HuH-7.5 (cell line): ENCODE measurements at regions not wholly inside any gene's neighbourhood (a gene's known extent, or its start where the extent isn't known, plus 50 kb on each side); places are given as distances from the start of the nearest gene placed in this dataset.
"Not testable (repeated sequence)": the region's sequence is repeated elsewhere in the genome, so short reads cannot be mapped to it uniquely, and the experiment has no call there.

Experiments used
- DNase-seq: peaks from one replicate; pipeline ENCODE4 v3.0.0; 2011; ENCODE audit warnings: low spot score

DNA sequence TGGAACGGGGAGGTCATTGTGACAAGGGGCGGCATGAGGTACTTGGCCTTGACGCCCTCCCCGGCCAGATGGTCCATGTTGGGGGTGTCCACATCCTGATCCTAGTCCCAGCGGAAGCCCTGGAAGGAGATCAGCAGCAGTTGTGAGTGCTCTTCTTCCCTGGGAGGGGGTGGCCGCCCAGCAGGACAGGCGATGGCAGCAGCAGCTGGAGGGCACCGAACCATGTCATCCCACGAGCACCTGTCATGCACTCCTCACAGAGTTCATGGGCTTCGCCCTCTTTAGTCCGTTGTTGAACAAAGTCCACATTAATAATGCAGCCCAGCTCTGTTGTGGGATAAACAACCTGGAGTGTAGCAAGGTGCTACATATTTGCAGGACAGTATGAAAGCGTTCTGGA lies 130.7 kb downstream of the UNC93B1 start:
- DNase-seq: not testable (repeated sequence)

DNA sequence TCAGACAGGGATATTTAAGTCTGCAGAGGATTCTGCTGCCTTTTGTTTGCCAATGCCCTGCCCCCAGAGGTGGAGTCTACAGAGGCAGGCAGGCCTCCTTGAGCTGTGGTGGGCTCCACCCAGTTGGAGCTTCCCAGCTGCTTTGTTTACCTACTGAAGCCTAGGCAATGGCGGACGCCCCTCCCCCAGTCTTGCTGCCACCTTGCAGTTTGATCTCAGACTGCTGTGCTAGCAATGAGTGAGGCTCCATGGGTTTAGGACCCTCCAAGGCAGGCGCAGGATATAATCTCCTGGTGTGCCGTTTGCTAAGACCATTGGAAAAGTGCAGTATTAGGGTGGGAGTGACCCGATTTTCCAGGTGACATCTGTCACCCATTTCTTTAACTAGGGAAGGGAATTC lies 132.7 kb downstream of the UNC93B1 start:
- DNase-seq: not testable (repeated sequence)

DNA sequence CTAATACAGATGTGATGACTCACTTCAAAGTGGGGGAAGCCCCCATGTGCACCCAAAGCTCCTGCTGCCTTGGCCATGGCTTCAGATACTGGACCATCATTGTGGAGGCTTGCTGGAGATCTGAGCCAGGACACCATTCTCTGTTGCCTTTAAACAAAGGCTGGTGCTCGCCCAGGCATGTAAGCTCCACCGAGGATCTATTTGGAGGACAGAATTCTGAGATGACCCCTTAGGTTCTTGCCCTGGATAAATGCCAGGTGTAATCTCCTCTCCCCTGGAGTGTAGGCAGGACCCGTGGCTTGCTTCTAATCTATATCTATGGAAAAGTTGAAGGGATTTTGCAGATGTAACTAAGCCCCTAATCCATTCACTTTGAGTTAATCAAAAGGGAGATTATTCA lies 141.0 kb downstream of the UNC93B1 start:
- not testable (repeated sequence) for DNase-seq

DNA sequence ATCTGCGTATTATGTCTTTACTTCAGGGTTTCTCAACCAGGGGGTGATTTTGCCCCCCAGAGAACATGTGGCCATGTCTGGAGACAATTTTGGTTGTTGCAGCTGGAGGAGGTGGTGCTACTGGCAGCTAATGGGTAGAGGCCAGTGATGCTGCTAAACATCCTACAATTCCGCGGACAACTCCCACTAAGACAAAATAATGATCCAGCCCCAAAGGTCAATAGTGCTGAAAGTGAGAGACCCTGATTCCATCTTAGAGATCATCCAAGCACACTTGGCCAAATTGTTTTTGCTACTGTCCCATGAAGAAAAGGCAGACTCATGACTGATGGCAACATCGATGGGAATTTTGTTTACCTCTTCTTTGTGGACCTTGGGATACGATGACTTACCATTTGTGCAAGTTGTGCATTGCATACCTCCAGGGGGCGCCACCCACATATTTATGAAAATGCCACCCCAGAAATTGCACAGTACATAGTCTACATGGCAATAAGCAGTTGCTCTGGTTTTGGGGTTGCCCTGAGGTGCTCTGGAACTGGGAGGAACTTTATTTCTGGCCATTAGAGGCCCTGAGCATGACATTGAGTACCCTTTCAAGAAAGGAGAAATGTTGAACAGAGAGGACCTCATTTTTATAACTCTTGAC lies 144.3 kb downstream of the UNC93B1 start:
- not testable (repeated sequence) for DNase-seq

DNA sequence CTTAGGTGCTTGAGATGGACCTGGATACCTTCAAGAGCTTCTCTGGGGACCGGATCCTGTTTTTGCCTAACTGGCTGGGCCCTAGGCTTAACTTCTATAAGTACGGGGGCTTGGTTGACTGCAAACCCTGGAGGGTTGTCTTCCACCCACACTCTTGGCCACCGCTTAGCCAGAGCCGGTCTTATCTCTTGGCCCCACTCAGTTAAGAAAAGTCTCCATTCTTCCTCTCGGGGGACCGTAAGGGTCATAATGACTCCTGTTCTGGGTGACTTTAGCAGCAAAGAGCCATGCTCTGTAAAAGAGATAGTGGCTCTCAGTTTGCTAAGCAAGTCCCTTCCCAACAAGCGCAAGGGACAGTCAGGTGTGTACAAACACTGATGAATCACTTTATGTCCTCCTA lies 153.2 kb downstream of the UNC93B1 start:
- not testable (repeated sequence) for DNase-seq

DNA sequence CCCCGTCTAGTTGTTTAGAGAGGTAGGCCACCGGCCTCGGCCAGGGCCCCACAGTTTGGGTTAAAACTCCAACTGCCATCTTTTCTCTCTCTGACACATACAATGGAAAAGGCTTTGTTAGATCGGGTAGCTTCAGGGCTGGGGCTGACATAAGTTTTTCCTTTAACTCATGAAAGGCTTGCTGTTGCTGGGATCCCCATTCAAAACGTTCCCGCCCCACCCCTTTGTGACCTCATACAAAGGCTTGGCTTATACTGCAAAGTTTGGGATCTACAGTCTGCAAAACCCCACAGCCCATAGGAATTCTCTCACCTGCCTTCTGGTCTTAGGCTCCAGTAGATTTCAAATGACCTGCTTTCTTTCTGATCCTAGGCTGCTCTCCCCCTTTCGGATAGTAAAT lies 154.1 kb downstream of the UNC93B1 start:
- not testable (repeated sequence) for DNase-seq

GRCh38 chr11:67847896-67848875 lies 155.7 kb downstream of the UNC93B1 start:
- not testable (repeated sequence) for DNase-seq

- not testable (repeated sequence) for DNase-seq
Measured at GRCh38 chr11:67846303-67846702, 157.6 kb downstream of the UNC93B1 start.

DNA sequence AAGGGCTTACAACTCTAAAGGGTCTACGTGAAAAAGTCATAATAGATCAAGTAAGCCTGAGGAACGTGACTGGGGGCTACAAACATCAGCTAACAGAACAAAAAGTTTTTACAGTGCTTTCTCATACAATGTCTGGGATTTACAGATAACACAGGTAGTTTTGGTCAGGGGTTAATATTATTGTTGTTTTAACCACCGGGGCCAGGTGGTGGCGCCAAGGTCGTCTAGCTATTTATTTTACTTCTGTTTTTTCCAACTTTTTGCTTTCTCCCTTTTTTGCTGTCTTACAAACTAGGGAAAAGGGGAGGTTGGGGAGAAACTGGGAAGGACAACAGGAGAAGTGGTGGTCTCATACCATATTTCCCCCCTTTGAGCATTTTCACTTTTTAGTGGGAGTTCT lies 158.6 kb downstream of the UNC93B1 start:
- not testable (repeated sequence) for DNase-seq

DNA sequence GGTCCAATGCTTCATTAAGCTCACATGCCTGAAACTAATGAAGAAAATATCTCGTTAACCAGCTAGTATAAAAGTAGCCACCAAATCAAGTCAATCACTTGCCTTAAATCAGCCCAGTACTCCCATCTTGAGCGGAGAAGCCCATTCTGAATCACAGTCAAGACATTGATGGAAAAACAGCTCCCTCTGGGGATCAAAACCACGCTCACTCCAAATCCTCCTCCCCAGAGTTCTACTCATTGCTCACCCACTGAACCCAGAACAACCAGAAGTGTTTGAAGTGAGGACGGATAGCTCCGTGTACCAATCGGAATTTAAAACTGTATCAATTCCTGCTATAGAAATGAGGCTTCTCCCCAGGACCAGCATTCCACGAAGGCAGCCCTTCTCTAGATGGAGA lies 163.3 kb downstream of the UNC93B1 start:
- not testable (repeated sequence) for DNase-seq

GRCh38 chr11:67830152-67830551 lies 155.7 kb upstream of the ALDH3B2 start:
- DNase-seq: not testable (repeated sequence)

- not testable (repeated sequence) for DNase-seq
Measured at GRCh38 chr11:67826951-67827296, 152.5 kb upstream of the ALDH3B2 start.

- DNase-seq: peak; percentile 5
Measured at GRCh38 chr11:67826028-67826950, 151.9 kb upstream of the ALDH3B2 start.

- not testable (repeated sequence) for DNase-seq
Measured at GRCh38 chr11:67824861-67825260, 150.4 kb upstream of the ALDH3B2 start.

DNA sequence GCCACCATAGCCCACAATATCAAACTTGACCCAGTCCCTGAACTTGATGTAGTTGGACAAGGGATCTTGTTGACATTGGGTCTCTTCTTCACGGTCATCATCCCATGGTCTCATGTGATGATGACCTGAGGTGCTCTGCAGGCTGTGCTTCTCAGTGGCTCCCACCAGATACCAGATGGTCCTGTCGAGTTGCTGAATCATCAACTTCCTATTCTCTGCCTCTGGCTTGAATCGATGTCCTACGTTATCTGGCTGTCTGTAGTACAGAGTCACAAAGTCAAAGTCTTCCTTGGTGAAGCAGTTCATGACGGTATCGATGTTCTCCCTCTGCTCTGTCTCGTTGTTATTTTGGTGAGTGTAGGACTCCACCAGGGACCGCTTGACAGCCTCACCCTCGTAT lies 145.7 kb upstream of the ALDH3B2 start:
- DNase-seq: no peak

DNA sequence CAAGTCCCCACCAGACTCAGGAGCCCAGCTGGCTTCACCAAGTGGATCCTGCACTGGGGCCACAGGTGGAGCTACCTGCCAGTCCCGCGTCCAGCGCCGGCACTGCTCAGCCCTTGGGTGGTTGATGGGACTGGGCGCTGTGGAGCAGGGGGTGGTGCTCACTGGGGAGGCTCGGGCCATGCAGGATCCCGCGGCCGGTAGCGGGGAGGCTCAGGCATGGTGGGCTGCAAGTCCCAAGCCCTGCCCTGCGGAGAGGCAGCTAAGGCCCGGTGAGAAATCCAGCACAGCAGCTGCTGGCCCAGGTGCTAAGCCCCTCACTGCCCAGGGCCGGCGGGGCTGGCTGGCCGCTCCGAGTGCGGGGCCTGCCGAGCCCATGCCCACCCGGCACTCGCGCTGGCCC lies 143.1 kb upstream of the ALDH3B2 start:
- not testable (repeated sequence) for DNase-seq

DNA sequence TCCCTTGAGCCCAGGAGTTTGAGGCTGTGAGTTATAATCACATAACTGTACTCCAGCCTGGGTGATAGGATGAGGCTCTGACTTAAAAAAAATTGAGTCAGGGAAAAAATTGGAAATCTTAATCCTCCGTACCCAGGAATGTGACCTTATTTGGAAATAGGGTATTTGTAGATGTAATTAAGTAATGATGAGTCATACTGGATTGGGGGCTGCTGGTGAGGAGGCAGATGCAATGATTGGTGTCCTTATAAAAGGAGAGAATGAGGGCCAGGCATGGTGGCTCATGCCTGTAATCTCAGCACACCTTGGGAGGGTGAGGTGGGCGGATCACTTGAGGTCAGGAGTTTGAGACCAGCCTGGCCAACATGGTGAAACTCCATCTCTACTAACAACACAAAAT lies 134.9 kb upstream of the ALDH3B2 start:
- DNase-seq: not testable (repeated sequence)

GRCh38 chr11:67807896-67808295 lies 133.5 kb upstream of the ALDH3B2 start:
- DNase-seq: not testable (repeated sequence)

- DNase-seq: not testable (repeated sequence)
Measured at GRCh38 chr11:67806728-67807235, 132.4 kb upstream of the ALDH3B2 start.

DNA sequence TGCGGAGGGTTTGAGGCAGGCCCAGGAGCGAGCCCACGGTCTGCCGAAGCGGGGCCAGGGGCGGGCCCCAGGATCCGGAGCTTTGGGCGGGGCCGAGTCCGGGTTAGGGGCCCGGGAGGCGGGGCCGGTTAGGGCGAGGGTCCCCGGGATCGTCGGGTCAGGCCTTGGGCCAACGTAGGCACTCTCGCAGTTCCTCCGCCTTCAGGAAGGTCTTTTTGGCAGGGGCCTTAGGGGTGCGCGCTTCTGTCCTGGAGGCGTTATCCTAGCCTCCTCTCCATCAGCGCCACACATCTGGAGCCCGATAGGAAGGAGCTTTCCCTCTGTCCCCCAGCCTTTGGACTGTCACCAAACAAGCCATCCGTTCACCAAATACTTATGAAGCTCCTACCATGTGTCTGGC lies 131.8 kb upstream of the ALDH3B2 start:
- DNase-seq: peak; percentile 67

GRCh38 chr11:67805253-67806126 lies 131.1 kb upstream of the ALDH3B2 start:
- peak; percentile 99 for DNase-seq
